ENCODE measurements at regions not wholly inside any gene's neighbourhood (a gene's known extent, or its start where the extent isn't known, plus 50 kb on each side); places are given as distances from the start of the nearest gene placed in this dataset.

- TF ChIP-seq USF1 (IDR thresholded peaks at IDR 0.05) (no peak), TEAD4 (IDR thresholded peaks at IDR 0.05) (no peak), TAF1 (IDR thresholded peaks at IDR 0.05; ENCODE audit: low read depth) (no peak)
These were observed 105.7 kb upstream of the LIMCH1 start for GRCh38 chr4:41432219-41432618.

DNA sequence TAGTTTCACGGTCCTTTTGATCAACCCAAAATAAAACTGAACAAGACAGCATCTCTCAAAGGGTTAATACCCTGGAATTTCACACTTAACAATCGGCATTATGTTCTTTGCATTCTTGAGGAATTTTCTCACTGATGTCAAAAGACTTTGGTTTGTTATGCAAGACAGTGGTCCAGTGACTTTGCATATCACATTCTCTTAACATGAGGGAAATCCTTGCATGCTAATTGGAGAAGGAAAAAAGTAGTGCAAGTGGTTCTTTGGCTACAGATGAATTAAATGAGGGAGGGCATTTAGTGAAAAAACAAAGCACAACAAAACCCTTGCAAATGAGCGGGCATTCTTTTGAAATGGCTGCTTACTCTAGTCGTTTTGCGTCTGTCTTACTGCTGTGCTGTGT is 105.1 kb upstream of the LIMCH1 start:
- TF ChIP-seq FOXM1 (IDR thresholded peaks at IDR 0.05; ENCODE audit: borderline replicate concordance, low read depth): peak; percentile 51; the same call in 1 of the 2 replicates
- TF ChIP-seq TCF12 (IDR thresholded peaks at IDR 0.05; ENCODE audit: low read depth): peak; percentile 75
- no peak for TF ChIP-seq USF1 (IDR thresholded peaks at IDR 0.05)
- peak; percentile 98 for TF ChIP-seq CEBPB (IDR thresholded peaks at IDR 0.05)
- TF ChIP-seq NFIC (IDR thresholded peaks at IDR 0.05): peak; percentile 53
- no peak for TF ChIP-seq ZBTB7A (IDR thresholded peaks at IDR 0.05; ENCODE audit: low read depth)
- TF ChIP-seq MAX (IDR thresholded peaks at IDR 0.05): peak; percentile 53; the same call in 1 of the 2 replicates
- TF ChIP-seq TAF1 (IDR thresholded peaks at IDR 0.05; ENCODE audit: low read depth): no peak
- peak; percentile 88 for TF ChIP-seq EP300 (IDR thresholded peaks at IDR 0.05; ENCODE audit: borderline replicate concordance)
- no peak for TF ChIP-seq EGR1 (IDR thresholded peaks at IDR 0.05)
- TF ChIP-seq CREB1 (IDR thresholded peaks at IDR 0.05; ENCODE audit: low read depth): no peak
- no peak; the same call in 1 of the 2 replicates for TF ChIP-seq RAD21 (IDR thresholded peaks at IDR 0.05; ENCODE audit: low read depth)
- TF ChIP-seq YY1 (IDR thresholded peaks at IDR 0.05; ENCODE audit: low read depth): no peak
- TF ChIP-seq, protein P1, sequence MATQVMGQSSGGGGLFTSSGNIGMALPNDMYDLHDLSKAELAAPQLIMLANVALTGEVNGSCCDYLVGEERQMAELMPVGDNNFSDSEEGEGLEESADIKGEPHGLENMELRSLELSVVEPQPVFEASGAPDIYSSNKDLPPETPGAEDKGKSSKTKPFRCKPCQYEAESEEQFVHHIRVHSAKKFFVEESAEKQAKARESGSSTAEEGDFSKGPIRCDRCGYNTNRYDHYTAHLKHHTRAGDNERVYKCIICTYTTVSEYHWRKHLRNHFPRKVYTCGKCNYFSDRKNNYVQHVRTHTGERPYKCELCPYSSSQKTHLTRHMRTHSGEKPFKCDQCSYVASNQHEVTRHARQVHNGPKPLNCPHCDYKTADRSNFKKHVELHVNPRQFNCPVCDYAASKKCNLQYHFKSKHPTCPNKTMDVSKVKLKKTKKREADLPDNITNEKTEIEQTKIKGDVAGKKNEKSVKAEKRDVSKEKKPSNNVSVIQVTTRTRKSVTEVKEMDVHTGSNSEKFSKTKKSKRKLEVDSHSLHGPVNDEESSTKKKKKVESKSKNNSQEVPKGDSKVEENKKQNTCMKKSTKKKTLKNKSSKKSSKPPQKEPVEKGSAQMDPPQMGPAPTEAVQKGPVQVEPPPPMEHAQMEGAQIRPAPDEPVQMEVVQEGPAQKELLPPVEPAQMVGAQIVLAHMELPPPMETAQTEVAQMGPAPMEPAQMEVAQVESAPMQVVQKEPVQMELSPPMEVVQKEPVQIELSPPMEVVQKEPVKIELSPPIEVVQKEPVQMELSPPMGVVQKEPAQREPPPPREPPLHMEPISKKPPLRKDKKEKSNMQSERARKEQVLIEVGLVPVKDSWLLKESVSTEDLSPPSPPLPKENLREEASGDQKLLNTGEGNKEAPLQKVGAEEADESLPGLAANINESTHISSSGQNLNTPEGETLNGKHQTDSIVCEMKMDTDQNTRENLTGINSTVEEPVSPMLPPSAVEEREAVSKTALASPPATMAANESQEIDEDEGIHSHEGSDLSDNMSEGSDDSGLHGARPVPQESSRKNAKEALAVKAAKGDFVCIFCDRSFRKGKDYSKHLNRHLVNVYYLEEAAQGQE (IDR thresholded peaks at IDR 0.05; ENCODE audit: low read depth): no peak
- peak; percentile 99 for TF ChIP-seq TEAD4 (IDR thresholded peaks at IDR 0.05)

GRCh38 chr4:41433361-41433760 is 104.6 kb upstream of the LIMCH1 start:
- TF ChIP-seq FOXM1 (IDR thresholded peaks at IDR 0.05; ENCODE audit: borderline replicate concordance, low read depth) (no peak), NFIC (IDR thresholded peaks at IDR 0.05) (no peak), ZBTB7A (IDR thresholded peaks at IDR 0.05; ENCODE audit: low read depth) (no peak), USF1 (IDR thresholded peaks at IDR 0.05) (no peak), CREB1 (IDR thresholded peaks at IDR 0.05; ENCODE audit: low read depth) (no peak), EP300 (IDR thresholded peaks at IDR 0.05; ENCODE audit: borderline replicate concordance) (no peak), EGR1 (IDR thresholded peaks at IDR 0.05) (no peak), RAD21 (IDR thresholded peaks at IDR 0.05; ENCODE audit: low read depth) (no peak), YY1 (IDR thresholded peaks at IDR 0.05; ENCODE audit: low read depth) (no peak), MAX (IDR thresholded peaks at IDR 0.05) (no peak), TCF12 (IDR thresholded peaks at IDR 0.05; ENCODE audit: low read depth) (no peak), TAF1 (IDR thresholded peaks at IDR 0.05; ENCODE audit: low read depth) (no peak), TEAD4 (IDR thresholded peaks at IDR 0.05) (no peak), CEBPB (IDR thresholded peaks at IDR 0.05) (no peak)
- TF ChIP-seq, protein P1 (IDR thresholded peaks at IDR 0.05; ENCODE audit: low read depth): no peak

DNA sequence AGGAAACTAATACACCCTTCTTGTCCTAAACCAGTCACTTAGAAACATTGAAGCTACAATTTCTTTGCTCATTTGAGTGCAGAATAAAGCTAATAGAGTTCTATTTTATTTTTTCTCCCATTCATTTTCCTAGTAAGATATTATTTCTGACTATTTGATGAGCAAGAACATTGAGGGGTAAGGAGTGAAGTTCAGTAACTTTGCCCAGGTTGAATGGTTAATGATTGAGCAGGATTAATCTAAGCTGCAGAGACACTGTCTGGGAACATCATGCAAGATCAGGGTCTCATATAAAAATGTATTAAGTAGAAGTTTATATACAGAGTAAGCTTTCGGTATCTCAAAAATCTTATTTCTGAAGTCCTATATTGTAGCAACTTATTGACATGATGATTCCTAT is 102.4 kb upstream of the LIMCH1 start:
- TF ChIP-seq ZBTB7A (IDR thresholded peaks at IDR 0.05; ENCODE audit: low read depth) (no peak), EGR1 (IDR thresholded peaks at IDR 0.05) (no peak), EP300 (IDR thresholded peaks at IDR 0.05; ENCODE audit: borderline replicate concordance) (no peak), FOXM1 (IDR thresholded peaks at IDR 0.05; ENCODE audit: borderline replicate concordance, low read depth) (no peak), MAX (IDR thresholded peaks at IDR 0.05) (no peak), TEAD4 (IDR thresholded peaks at IDR 0.05) (no peak)
- TF ChIP-seq, protein P1 (IDR thresholded peaks at IDR 0.05; ENCODE audit: low read depth): no peak
